Body of pancreas (tissue), 4 donors: ENCODE measurements at regions not wholly inside any gene's neighbourhood (a gene's known extent, or its start where the extent isn't known, plus 50 kb on each side); places are given as distances from the start of the nearest gene placed in this dataset.

ENCODE experiments used
- ATAC-seq: fragments of 150-250 bp; one replicate; pipeline ENCODE4 v1.9.1; 2016
- DNase-seq, 4 donors: peaks; one replicate each; pipeline ENCODE4 v3.0.0-alpha.2; 2019
- H3K27ac ChIP-seq, 4 donors: fragments of 200-600 bp; sonication (generic); 1 replicate in 3 of 4; 2 replicates in 1 of 4; pipeline versions ENCODE4 v1.5.1 to v1.6.1; 2016 to 2019; ENCODE audit warnings: mild to moderate bottlenecking in 1 of 4, mixed read lengths in 1 of 4, moderate library complexity in 1 of 4
- H3K27me3 ChIP-seq, 2 donors: fragments of 200-600 bp; sonication (generic); one replicate each; pipeline ENCODE4 v1.6.0; 2016; ENCODE audit warnings: mild to moderate bottlenecking in 1 of 2
- H3K36me3 ChIP-seq, 2 donors: fragments of 200-600 bp; sonication (generic); replicated peaks in 1 of 2; 2 replicates each; pipeline ENCODE4 v1.5.1; 2016; ENCODE audit warnings: low read depth in 2 of 2; ENCODE audit not compliant: insufficient read depth in 1 of 2
- H3K4me1 ChIP-seq: fragments of 200-600 bp; sonication (generic); one replicate; pipeline ENCODE4 v1.6.0; 2016
- H3K4me3 ChIP-seq, 2 donors: fragments of 200-600 bp; sonication (generic); 1 replicate in 1 of 2; 2 replicates in 1 of 2; pipeline ENCODE4 v1.5.1; 2016 to 2019
- H3K9me3 ChIP-seq, 3 donors: fragments of 200-600 bp; sonication (generic); 1 replicate in 2 of 3; 2 replicates in 1 of 3; pipeline ENCODE4 v1.5.1; 2016
- CTCF ChIP-seq, 7 experiments: fragments of 450-650 bp in 4 of 7; fragments of 200-600 bp in 3 of 7; sonication (generic) in 3 of 7; IDR thresholded peaks; one replicate each; pipeline ENCODE4 v1.5.1; 2016 to 2019; ENCODE audit warnings: antibody characterized with exemption in 7 of 7
- POLR2A ChIP-seq, 3 donors: fragments of 450-650 bp; IDR thresholded peaks; one replicate each; pipeline ENCODE4 v1.6.1; 2016; ENCODE audit warnings: antibody characterized with exemption in 3 of 3, mild to moderate bottlenecking in 2 of 3
- WGBS, 2 donors: methylation state at CpG; one replicate each; pipeline ENCODE4 v1.1.5; 2017; 5-methylcytosine and 5-hydroxymethylcytosine counted together
- intact Hi-C: fragments of 100-400 bp; cut with DNase I; formaldehyde crosslinking; loops from one replicate; pipeline ENCODE4 v1.15.1; 2023

GRCh38 chr11:28657378-28658030 is 549.3 kb downstream of the METTL15 start:
- DNase-seq (no peak), ATAC-seq (no peak)
- Histone ChIP-seq H3K36me3 (no peaks in the 10 kb centered on the region), H3K4me1 (peaks cover 8% of the 10 kb centered on the region), H3K4me3 (no peak overlapping the region), H3K9me3 (no peaks in the 10 kb centered on the region), H3K27me3 (no peaks in the 10 kb centered on the region), H3K27ac (no peak overlapping the region)
- no peak for TF ChIP-seq CTCF (IDR thresholded peaks at IDR 0.05)
- TF ChIP-seq POLR2A (IDR thresholded peaks at IDR 0.05) = no peak
- intact Hi-C loops = no loop called here
- 40 to 49% methylated on average over 5 of the region's 5 CpGs for WGBS, 2 donors

GRCh38 chr11:28654191-28654590 is 546.0 kb downstream of the METTL15 start:
- intact Hi-C loops = no loop called here
- 70 to 75% methylated on average over 3 of the region's 3 CpGs for WGBS, 2 donors
- H3K4me3 ChIP-seq = no peak overlapping the region
- peaks cover 8% of the 10 kb centered on the region for H3K4me1 ChIP-seq
- no peaks in the 10 kb centered on the region for H3K36me3 ChIP-seq
- no peaks in the 10 kb centered on the region for H3K9me3 ChIP-seq
- DNase-seq (no peak), ATAC-seq (no peak)
- H3K27ac ChIP-seq = no peak overlapping the region
- TF ChIP-seq POLR2A (IDR thresholded peaks at IDR 0.05) = no peak
- TF ChIP-seq CTCF (IDR thresholded peaks at IDR 0.05) = no peak
- H3K27me3 ChIP-seq = no peaks in the 10 kb centered on the region

- intact Hi-C loops = no loop called here
- TF ChIP-seq POLR2A (IDR thresholded peaks at IDR 0.05) (no peak), CTCF (IDR thresholded peaks at IDR 0.05) (no peak)
- WGBS, 2 donors = 81 to 90% methylated on average over 5 of the region's 5 CpGs
- no peak for ATAC-seq
- Histone ChIP-seq H3K4me1 (peaks cover 3% of the 10 kb centered on the region), H3K27ac (no peak overlapping the region), H3K4me3 (no peak overlapping the region), H3K27me3 (no peaks in the 10 kb centered on the region), H3K36me3 (no peaks in the 10 kb centered on the region), H3K9me3 (peaks cover 0 to 4% (median 0%) of the 10 kb centered on the region in 3 donors)
- DNase-seq = no peak
These were observed 541.7 kb downstream of the METTL15 start for GRCh38 chr11:28649922-28650321.

- Histone ChIP-seq H3K4me1 (no peaks in the 10 kb centered on the region), H3K4me3 (no peak overlapping the region), H3K36me3 (no peaks in the 10 kb centered on the region), H3K27ac (no peak overlapping the region), H3K9me3 (peaks cover 0 to under 1% (median 0%) of the 10 kb centered on the region in 3 donors), H3K27me3 (no peaks in the 10 kb centered on the region)
- ATAC-seq (no peak), DNase-seq (no peak)
- TF ChIP-seq CTCF (IDR thresholded peaks at IDR 0.05) (no peak), POLR2A (IDR thresholded peaks at IDR 0.05) (no peak)
- intact Hi-C loops = no loop called here
- WGBS, 2 donors = 73 to 76% methylated on average over 2 of the region's 2 CpGs
These were observed 528.4 kb downstream of the METTL15 start for GRCh38 chr11:28636566-28636965.

- DNase-seq = no peak
- ATAC-seq = no peak
- no peak overlapping the region for H3K4me3 ChIP-seq
- TF ChIP-seq POLR2A (IDR thresholded peaks at IDR 0.05) (no peak), CTCF (IDR thresholded peaks at IDR 0.05) (no peak)
- WGBS, 2 donors = 36 to 52% methylated on average over 3 to 4 of the region's 4 CpGs
- H3K36me3 ChIP-seq = no peaks in the 10 kb centered on the region
- intact Hi-C loops = no loop called here
- H3K4me1 ChIP-seq = no peaks in the 10 kb centered on the region
- no peaks in the 10 kb centered on the region for H3K27me3 ChIP-seq
- no peaks in the 10 kb centered on the region for H3K9me3 ChIP-seq
- H3K27ac ChIP-seq = no peak overlapping the region
These were observed 527.8 kb downstream of the METTL15 start for GRCh38 chr11:28636033-28636432.
